Endodermal cell (in vitro differentiated cells): ENCODE measurements at regions not wholly inside any gene's neighbourhood (a gene's known extent, or its start where the extent isn't known, plus 50 kb on each side); places are given as distances from the start of the nearest gene placed in this dataset.
A peak's percentile ranks its signal among the peaks of the same experiment; 100 is the strongest.

Experiments used
- DNase-seq: peaks from one replicate; pipeline ENCODE4 v3.0.0-alpha.2; 2017
- H3K27ac ChIP-seq: 2 replicates; pipeline ENCODE4 v1.5.1; 2013; ENCODE audit warnings: mild to moderate bottlenecking, low read depth, low read length, moderate library complexity
- H3K27me3 ChIP-seq: 2 replicates; pipeline ENCODE4 v1.6.1; 2013; ENCODE audit warnings: mild to moderate bottlenecking, low read length, moderate library complexity; ENCODE audit not compliant: insufficient read depth, control insufficient read depth, poor library complexity, severe bottlenecking
- H3K36me3 ChIP-seq: 2 replicates; pipeline ENCODE4 v1.7.0; 2013; ENCODE audit warnings: mild to moderate bottlenecking, low read length, moderate library complexity; ENCODE audit not compliant: control insufficient read depth, insufficient read depth
- H3K4me1 ChIP-seq: one replicate; pipeline ENCODE4 v1.7.0; 2013; ENCODE audit warnings: low read length; ENCODE audit not compliant: control insufficient read depth, insufficient read depth
- H3K4me3 ChIP-seq: 2 replicates; pipeline ENCODE4 v1.5.1; 2013; ENCODE audit warnings: mild to moderate bottlenecking, low read length, moderate library complexity
- H3K9ac ChIP-seq: 2 replicates; pipeline ENCODE4 v1.6.1; 2013; ENCODE audit warnings: mild to moderate bottlenecking, low read length, moderate library complexity; ENCODE audit not compliant: poor library complexity, severe bottlenecking; ENCODE audit errors: extremely low read depth
- H3K9me3 ChIP-seq: 2 replicates; pipeline ENCODE4 v1.6.1; 2013; ENCODE audit warnings: mild to moderate bottlenecking, low read length, moderate library complexity; ENCODE audit not compliant: control insufficient read depth
- H3K27ac Mint-ChIP-seq: 2 replicates; pipeline ENCODE4 v1.8.0; 2020; ENCODE audit warnings: mixed read lengths
- H3K27me3 Mint-ChIP-seq: 2 replicates; pipeline ENCODE4 v1.8.0; 2021; ENCODE audit warnings: mild to moderate bottlenecking, mixed read lengths; ENCODE audit not compliant: insufficient read depth
- H3K36me3 Mint-ChIP-seq: 2 replicates; pipeline ENCODE4 v1.8.0; 2020; ENCODE audit warnings: low read depth, mixed read lengths
- H3K4me1 Mint-ChIP-seq: 2 replicates; pipeline ENCODE4 v1.8.0; 2020; ENCODE audit warnings: mixed read lengths
- H3K4me3 Mint-ChIP-seq: 2 replicates; pipeline ENCODE4 v1.8.0; 2020; ENCODE audit warnings: mild to moderate bottlenecking, moderate library complexity, mixed read lengths
- H3K9me3 Mint-ChIP-seq: 2 replicates; pipeline ENCODE4 v1.8.0; 2020; ENCODE audit warnings: mild to moderate bottlenecking, mixed read lengths
- CTCF ChIP-seq: fragments of 200-600 bp; sonication (generic); conservative IDR thresholded peaks from 2 replicates; pipeline ENCODE4 v1.5.0; 2021; ENCODE audit warnings: antibody characterized with exemption, mild to moderate bottlenecking
- WGBS, 2 experiments: methylation state at CpG; one replicate each; pipeline versions ENCODE4 v1.1.5 to v1.1.7; 2013; ENCODE audit warnings: missing lambda C conversion rate in 2 of 2, mixed read lengths in 1 of 2; ENCODE audit not compliant: insufficient coverage in 1 of 2, insufficient read length in 1 of 2; 5-methylcytosine and 5-hydroxymethylcytosine counted together

DNA sequence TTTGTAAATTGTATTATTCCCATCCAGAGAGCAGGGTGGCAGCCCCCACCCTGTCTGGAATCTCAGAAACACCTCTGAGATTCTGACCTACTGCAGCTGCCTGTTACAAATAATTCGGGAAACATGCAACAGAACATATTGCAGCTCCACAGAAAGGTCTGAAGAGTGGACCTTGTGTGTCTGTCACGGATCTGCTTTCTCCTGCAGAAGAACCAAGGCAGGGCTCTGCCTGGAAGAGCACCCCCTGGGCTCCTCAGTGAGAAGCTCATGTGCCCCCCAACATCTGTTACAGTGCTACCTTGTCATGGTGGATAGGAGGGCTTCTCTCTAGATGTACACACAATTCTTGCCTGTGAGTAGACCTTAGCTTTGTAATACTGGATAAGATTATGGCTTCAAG lies 286.6 kb upstream of the GATB start:
- Mint-ChIP-seq H3K4me3 (no peak overlapping the region), H3K4me1 (peaks cover 3% of the 10 kb centered on the region), H3K27me3 (peaks cover 32% of the 10 kb centered on the region), H3K9me3 (peaks cover 1% of the 10 kb centered on the region), H3K36me3 (no peaks in the 10 kb centered on the region), H3K27ac (no peak overlapping the region)
- DNase-seq: no peak
- H3K27ac ChIP-seq: no peak overlapping the region
- peaks cover 7% of the 10 kb centered on the region for H3K9me3 ChIP-seq
- no peak overlapping the region for H3K4me3 ChIP-seq
- H3K9ac ChIP-seq: no peak overlapping the region
- no peaks in the 10 kb centered on the region for H3K36me3 ChIP-seq
- H3K27me3 ChIP-seq: peaks cover 35% of the 10 kb centered on the region
- TF ChIP-seq CTCF: no peak
- 91 to 100% methylated on average over 2 of the region's 2 CpGs for WGBS, 2 experiments
- no peaks in the 10 kb centered on the region for H3K4me1 ChIP-seq

DNA sequence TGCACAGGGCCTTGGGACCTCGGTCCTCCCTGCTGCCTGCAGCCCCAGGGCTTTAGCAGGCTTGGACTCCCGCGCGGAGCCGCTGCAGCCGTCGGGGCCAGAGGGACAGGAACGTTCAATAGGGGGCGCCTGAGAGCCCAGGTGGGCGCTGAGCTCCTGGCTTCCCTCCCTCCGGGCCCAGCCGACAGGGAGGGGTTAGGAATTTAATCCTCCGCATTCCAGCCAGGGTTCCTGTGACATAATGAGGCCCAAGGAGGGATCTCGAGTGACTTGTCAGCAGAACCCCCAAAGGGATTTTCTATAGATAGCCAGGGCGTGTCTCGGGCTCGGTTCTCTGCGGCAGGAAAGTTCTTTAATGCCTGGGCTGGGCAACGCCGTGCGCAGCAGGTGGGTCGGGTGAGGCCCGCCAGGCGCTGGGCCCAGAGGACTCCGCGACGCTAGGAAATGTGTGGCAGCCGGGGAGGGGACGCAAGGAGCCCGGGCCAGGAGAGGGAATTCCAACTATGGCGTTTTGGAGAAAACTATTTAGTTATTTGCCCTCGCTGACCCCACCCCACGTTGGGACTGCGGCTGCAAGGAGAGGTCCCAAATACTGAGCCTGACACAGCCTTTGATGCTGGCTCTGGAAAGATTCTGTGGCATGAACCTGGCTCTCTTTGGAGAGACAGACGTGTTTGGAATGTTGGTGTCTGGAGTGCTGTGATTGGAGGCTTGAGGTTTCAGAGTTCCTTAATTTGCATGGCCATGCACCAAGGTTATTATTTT lies 285.2 kb upstream of the GATB start:
- peak overlapping the region; percentile 61 for H3K4me3 Mint-ChIP-seq
- H3K27me3 ChIP-seq: peaks cover 35% of the 10 kb centered on the region
- H3K9me3 ChIP-seq: peaks cover 7% of the 10 kb centered on the region
- H3K9ac ChIP-seq: peak overlapping the region; percentile 60
- peak overlapping the region; percentile 90 for H3K27ac Mint-ChIP-seq
- peaks cover 35% of the 10 kb centered on the region for H3K27me3 Mint-ChIP-seq
- TF ChIP-seq CTCF: peak; percentile 98
- no peaks in the 10 kb centered on the region for H3K4me1 ChIP-seq
- H3K27ac ChIP-seq: no peak overlapping the region
- peak overlapping the region; percentile 71 for H3K4me3 ChIP-seq
- H3K36me3 Mint-ChIP-seq: no peaks in the 10 kb centered on the region
- no peaks in the 10 kb centered on the region for H3K36me3 ChIP-seq
- peaks cover 3% of the 10 kb centered on the region for H3K4me1 Mint-ChIP-seq
- 8 to 10% methylated on average over 16 to 35 of the region's 35 CpGs for WGBS, 2 experiments
- peaks cover 1% of the 10 kb centered on the region for H3K9me3 Mint-ChIP-seq
- DNase-seq: peak; percentile 98

DNA sequence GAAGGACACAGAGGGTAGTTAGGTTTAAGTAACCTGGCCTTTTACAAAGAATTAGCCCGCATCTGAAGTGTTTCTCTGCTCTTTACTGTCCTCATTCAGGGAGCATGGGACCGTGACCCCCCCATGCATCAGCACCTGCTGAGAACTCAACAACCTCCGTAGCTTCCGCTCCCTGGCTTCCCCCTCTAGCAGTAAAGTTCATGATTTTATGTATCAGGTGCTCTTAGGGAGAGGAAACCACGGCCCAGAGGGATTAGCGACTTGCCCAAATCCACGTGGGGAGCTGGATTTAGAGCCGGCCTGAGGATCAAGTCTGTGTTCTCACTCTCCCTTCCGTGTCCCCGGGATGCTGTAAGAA lies 284.6 kb upstream of the GATB start:
- Mint-ChIP-seq H3K4me3 (peak overlapping the region; percentile 61), H3K27me3 (peaks cover 35% of the 10 kb centered on the region), H3K27ac (peak overlapping the region; percentile 48), H3K36me3 (no peaks in the 10 kb centered on the region), H3K9me3 (peaks cover 1% of the 10 kb centered on the region), H3K4me1 (peaks cover 3% of the 10 kb centered on the region)
- peaks cover 7% of the 10 kb centered on the region for H3K9me3 ChIP-seq
- H3K4me1 ChIP-seq: no peaks in the 10 kb centered on the region
- H3K36me3 ChIP-seq: no peaks in the 10 kb centered on the region
- no peak overlapping the region for H3K27ac ChIP-seq
- no peak overlapping the region for H3K9ac ChIP-seq
- peaks cover 35% of the 10 kb centered on the region for H3K27me3 ChIP-seq
- no peak for DNase-seq
- WGBS, 2 experiments: 37 to 41% methylated on average over 6 to 10 of the region's 10 CpGs
- no peak for TF ChIP-seq CTCF
- H3K4me3 ChIP-seq: peak overlapping the region; percentile 71
